HepG2 (cell line): ENCODE measurements at regions not wholly inside any gene's neighbourhood (a gene's known extent, or its start where the extent isn't known, plus 50 kb on each side); places are given as distances from the start of the nearest gene placed in this dataset.

Source experiments
- ATAC-seq: fragments of 200-7000 bp; cut with Tn5 transposase; 3 replicates; pipeline ENCODE4 v1.9.1; 2020; ENCODE audit warnings: mild to moderate bottlenecking, moderate library complexity
- BruUV-seq: library from RNA; stranded (reverse); fragments of 400-500 nt; replicated peaks from 2 replicates; lab custom pipeline; 2021; lab: Mats Ljungman, UMichigan
- CTCF ChIA-PET: fragments of 300-600 bp; formaldehyde crosslinking; extraction: SDS; loops from one replicate; lab custom pipeline; 2021; ENCODE audit warnings: low total read pairs, inconsistent platforms, low intra/inter-chr PET ratio; lab: Yijun Ruan, JAX
- POLR2A ChIA-PET: fragments of 350-600 bp; sonication (Branson Sonifier 250); formaldehyde crosslinking; loops from one replicate; lab custom pipeline; 2020; ENCODE audit warnings: antibody characterized with exemption, inconsistent platforms; lab: Yijun Ruan, JAX
- DNase-seq: peaks from one replicate; pipeline ENCODE4 v3.0.0-alpha.2; 2015; ENCODE audit warnings: low spot score
- FAIRE-seq: peaks from 3 replicates; lab custom pipeline; 2011; peaks lifted over from hg19 to GRCh38; lab: Jason Lieb, UNC
- H2AFZ ChIP-seq: one replicate; pipeline ENCODE4 v1.6.1; 2011; ENCODE audit warnings: low read length, inconsistent platforms
- H3K27ac ChIP-seq: fragments of 300-600 bp; 3 replicates; pipeline ENCODE4 v1.8.0; 2011; ENCODE audit warnings: mixed run types, mild to moderate bottlenecking, mixed read lengths, low read length, inconsistent platforms; ENCODE audit not compliant: insufficient read depth; ENCODE audit errors: extremely low read length
- H3K27me3 ChIP-seq, 2 experiments: fragments of 200-600 bp in 1 of 2; 2 replicates in 1 of 2; 3 replicates in 1 of 2; pipeline versions ENCODE4 v1.6.0 to v1.8.0; 2011; ENCODE audit warnings: low read length in 2 of 2, mild to moderate bottlenecking in 2 of 2, moderate library complexity in 2 of 2, inconsistent platforms in 1 of 2; ENCODE audit not compliant: insufficient read depth in 2 of 2, control insufficient read depth in 1 of 2
- H3K36me3 ChIP-seq, 2 experiments: fragments of 200-600 bp in 1 of 2; replicated peaks in 1 of 2; 2 replicates in 1 of 2; 3 replicates in 1 of 2; pipeline versions ENCODE4 v1.5.1 to v1.8.0; 2011; ENCODE audit warnings: low read length in 2 of 2, inconsistent platforms in 1 of 2; ENCODE audit not compliant: insufficient read depth in 2 of 2, control insufficient read depth in 1 of 2
- H3K4me1 ChIP-seq: 2 replicates; pipeline ENCODE4 v1.5.1; 2012; ENCODE audit warnings: low read length, inconsistent platforms; ENCODE audit not compliant: insufficient read depth
- H3K4me2 ChIP-seq: 2 replicates; pipeline ENCODE4 v1.6.0; 2011; ENCODE audit warnings: low read depth, low read length, inconsistent platforms
- H3K4me3 ChIP-seq, 3 experiments: fragments of 200-600 bp in 1 of 3; sonication (generic), shearing (Covaris generic) in 1 of 3; replicated peaks in 1 of 3; 2 replicates each; pipeline ENCODE4 v1.5.1; 2011 to 2016; ENCODE audit warnings: low read length in 3 of 3, inconsistent platforms in 2 of 3, low read depth in 2 of 3, mild to moderate bottlenecking in 2 of 3, control low read depth in 1 of 3, mixed read lengths in 1 of 3; ENCODE audit not compliant: insufficient read depth in 1 of 3
- H3K79me2 ChIP-seq: one replicate; pipeline ENCODE4 v1.6.1; 2011; ENCODE audit warnings: low read length, inconsistent platforms; ENCODE audit not compliant: insufficient read depth
- H3K9ac ChIP-seq: 2 replicates; pipeline ENCODE4 v1.6.0; 2011; ENCODE audit warnings: mild to moderate bottlenecking, low read depth, low read length, inconsistent platforms; ENCODE audit not compliant: insufficient read depth
- H3K9me3 ChIP-seq: 2 replicates; pipeline ENCODE4 v1.5.1; 2012; ENCODE audit warnings: mild to moderate bottlenecking, low read length
- H4K20me1 ChIP-seq: 2 replicates; pipeline ENCODE4 v1.6.0; 2011; ENCODE audit warnings: inconsistent platforms, mild to moderate bottlenecking, low read length, moderate library complexity; ENCODE audit not compliant: insufficient read depth
- AGO1 ChIP-seq: fragments of 200-400 bp; formaldehyde crosslinking; IDR thresholded peaks from 2 replicates; pipeline ENCODE4 v1.6.1; 2017; ENCODE audit warnings: mild to moderate bottlenecking, low read depth, low read length, moderate library complexity; ENCODE audit not compliant: poor library complexity, severe bottlenecking
- CSRNP2 ChIP-seq: sonication (generic); formaldehyde crosslinking; conservative IDR thresholded peaks from 2 replicates; pipeline ENCODE4 v1.8.0; 2022; ENCODE audit warnings: low read depth, missing genetic modification reagents
- DMAP1 ChIP-seq: IDR thresholded peaks from 2 replicates; pipeline ENCODE4 v1.6.1; 2016
- SP2 ChIP-seq: sonication (generic); formaldehyde crosslinking; IDR thresholded peaks from 2 replicates; pipeline ENCODE4 v1.5.1; 2020; ENCODE audit warnings: mild to moderate bottlenecking, missing genetic modification reagents
- SP5 ChIP-seq: IDR thresholded peaks from 2 replicates; pipeline ENCODE4 v1.6.1; 2016; ENCODE audit warnings: low read depth, borderline replicate concordance
- ZNF451 ChIP-seq: sonication (generic); formaldehyde crosslinking; IDR thresholded peaks from 2 replicates; pipeline ENCODE4 v1.5.0; 2020; ENCODE audit warnings: mild to moderate bottlenecking, missing genetic modification reagents
- WGBS: methylation state at CpG from one replicate; pipeline ENCODE4 v1.1.6; 2017; ENCODE audit warnings: low lambda C conversion rate; 5-methylcytosine and 5-hydroxymethylcytosine counted together
- in situ Hi-C: cut with HindIII; loops from 2 replicates; pipeline ENCODE4 v1.10.0; 2017; ENCODE audit warnings: low pct_unique_long_range_greater_than_20kb; ENCODE audit not compliant: extremely low pct_ligation_motif_present
- intact Hi-C: fragments of 100-400 bp; cut with micrococcal nuclease; formaldehyde crosslinking; loops from one replicate; pipeline ENCODE4 v1.10.0; 2022; ENCODE audit not compliant: unreplicated experiment

- CTCF ChIA-PET = no interaction called here
- ATAC-seq (no peak), FAIRE-seq (no peak)
- POLR2A ChIA-PET = no interaction called here
- H3K9ac ChIP-seq = no peak overlapping the region
- no peak overlapping the region for H3K27ac ChIP-seq
- in situ Hi-C loops = no loop called here
- no peak overlapping the region for H2AFZ ChIP-seq
- no TSS peak for BruUV-seq
- H3K4me1 ChIP-seq = no peaks in the 10 kb centered on the region
- no peak overlapping the region for H3K4me3 ChIP-seq
- TF ChIP-seq ZNF451 (CRISPR knock-in tag) = no peak
- TF ChIP-seq, all 625 proteins: peak for 0
- Histone ChIP-seq H3K36me3 (no peaks in the 10 kb centered on the region), H3K4me2 (no peak overlapping the region), H3K9me3 (no peaks in the 10 kb centered on the region), H3K79me2 (no peaks in the 10 kb centered on the region), H4K20me1 (no peaks in the 10 kb centered on the region), H3K27me3 (no peaks in the 10 kb centered on the region; a peak in 2 of 5 replicates)
- DNase-seq = no peak
- intact Hi-C loops = no loop called here
- WGBS = 0% methylated on average over 4 of the region's 4 CpGs
Observed at GRCh38 chr15:29593111-29593510, 229.2 kb downstream of the TJP1 start.

- CTCF ChIA-PET = no interaction called here
- H3K79me2 ChIP-seq = no peaks in the 10 kb centered on the region
- H4K20me1 ChIP-seq = no peaks in the 10 kb centered on the region
- no peaks in the 10 kb centered on the region for H3K4me1 ChIP-seq
- intact Hi-C loops = no loop called here
- no peaks in the 10 kb centered on the region; a peak in 2 of 5 replicates for H3K27me3 ChIP-seq
- FAIRE-seq (no peak), ATAC-seq (no peak), DNase-seq (no peak)
- no peak for TF ChIP-seq AGO1
- no peak for TF ChIP-seq DMAP1
- TF ChIP-seq CSRNP2 (CRISPR knock-in tag) = no peak
- TF ChIP-seq SP2 (CRISPR knock-in tag) = no peak
- TF ChIP-seq SP5 (CRISPR knock-in tag) = no peak
- no peaks in the 10 kb centered on the region for H3K9me3 ChIP-seq
- no TSS peak for BruUV-seq
- no peak overlapping the region for H3K9ac ChIP-seq
- no peak overlapping the region for H2AFZ ChIP-seq
- H3K4me3 ChIP-seq = no peak overlapping the region
- H3K36me3 ChIP-seq = no peaks in the 10 kb centered on the region
- no peak overlapping the region for H3K27ac ChIP-seq
- in situ Hi-C loops = no loop called here
- no peak overlapping the region for H3K4me2 ChIP-seq
- POLR2A ChIA-PET = no interaction called here
Observed at GRCh38 chr15:29590701-29591100, 231.6 kb downstream of the TJP1 start.
